ENCODE measurements at regions not wholly inside any gene's neighbourhood (a gene's known extent, or its start where the extent isn't known, plus 50 kb on each side); places are given as distances from the start of the nearest gene placed in this dataset.

DNA sequence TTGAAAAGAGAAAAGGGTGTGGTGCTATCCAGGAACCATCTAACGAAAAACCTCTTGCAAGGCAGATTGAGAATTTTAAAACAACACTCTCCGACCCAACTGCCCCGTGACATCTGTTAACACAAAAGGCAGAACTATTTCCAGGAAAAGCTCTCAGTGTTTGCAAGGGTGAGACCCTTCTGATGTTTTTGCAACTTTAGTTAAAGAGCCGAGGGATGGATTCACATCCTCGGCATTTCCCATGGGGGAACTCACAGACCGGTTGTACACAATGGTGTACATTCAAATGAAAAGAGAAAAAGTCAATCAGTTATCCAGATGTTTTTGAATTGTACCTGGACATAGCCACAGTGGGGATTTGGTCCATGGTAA is 120.0 kb downstream of the NGF start:
- no peak overlapping the region for H3K9ac ChIP-seq (ENCODE audit: low read length)
- peaks cover 4% of the 10 kb centered on the region for H3K4me1 ChIP-seq (ENCODE audit: control insufficient read depth, low read depth, low read length)
- H3K4me3 ChIP-seq (ENCODE audit: low read length) = no peak overlapping the region
- no peaks in the 10 kb centered on the region for H3K9me3 ChIP-seq (ENCODE audit: control insufficient read depth, low read depth, low read length)
- no peaks in the 10 kb centered on the region for H3K36me3 ChIP-seq (ENCODE audit: control insufficient read depth, low read depth, low read length)
- no peaks in the 10 kb centered on the region for H3K27me3 ChIP-seq (ENCODE audit: control insufficient read depth, insufficient read depth, low read length)
- no peak overlapping the region for H3K27ac ChIP-seq (ENCODE audit: low read length)

- H3K27ac ChIP-seq (ENCODE audit: low read length) = no peak overlapping the region
- H3K36me3 ChIP-seq (ENCODE audit: control insufficient read depth, low read depth, low read length) = no peaks in the 10 kb centered on the region
- H3K4me1 ChIP-seq (ENCODE audit: control insufficient read depth, low read depth, low read length) = peaks cover 4% of the 10 kb centered on the region
- no peaks in the 10 kb centered on the region for H3K27me3 ChIP-seq (ENCODE audit: control insufficient read depth, insufficient read depth, low read length)
- H3K9ac ChIP-seq (ENCODE audit: low read length) = no peak overlapping the region
- H3K9me3 ChIP-seq (ENCODE audit: control insufficient read depth, low read depth, low read length) = no peaks in the 10 kb centered on the region
- H3K4me3 ChIP-seq (ENCODE audit: low read length) = no peak overlapping the region
Observed at GRCh38 chr1:115217150-115218033, 120.7 kb downstream of the NGF start.

DNA sequence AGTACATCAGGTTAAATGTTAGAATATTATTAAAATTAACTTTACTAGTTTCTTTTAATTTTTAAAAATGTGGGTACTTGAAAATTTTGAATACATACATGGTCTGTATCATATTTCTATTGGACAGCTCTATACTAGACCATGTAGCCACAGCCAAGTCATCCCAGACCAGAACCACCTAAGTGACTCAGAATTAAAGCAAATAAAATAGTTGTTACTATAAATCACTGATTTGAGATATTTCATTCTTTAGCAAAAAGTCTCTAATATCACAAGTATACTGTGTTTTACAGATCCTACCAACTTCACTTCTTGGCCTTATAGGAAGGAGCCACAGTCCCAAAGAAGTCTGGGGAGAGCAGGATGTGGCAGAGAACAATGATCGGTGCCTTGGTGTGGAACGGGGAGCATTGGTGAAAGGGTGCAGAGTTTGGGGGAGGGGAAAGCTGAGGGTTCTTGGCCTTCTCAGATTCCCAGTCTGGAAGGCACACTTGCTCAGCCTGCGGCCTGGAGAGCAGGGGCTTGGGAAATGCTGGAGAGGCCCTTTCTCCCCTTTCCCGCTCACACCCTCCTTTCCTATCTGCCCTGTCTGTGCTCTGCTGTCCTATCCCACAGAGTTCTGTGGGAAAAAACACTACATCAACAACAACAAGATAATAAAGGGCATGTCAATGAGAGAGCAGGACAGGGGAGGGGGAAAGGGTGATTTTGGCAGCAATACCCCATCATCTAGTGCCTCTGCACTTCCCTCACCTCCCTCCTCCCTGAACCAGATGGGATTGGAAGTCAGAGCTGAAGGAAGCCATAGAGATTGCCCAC is 122.1 kb downstream of the NGF start:
- no peak overlapping the region for H3K4me3 ChIP-seq (ENCODE audit: low read length)
- H3K4me1 ChIP-seq (ENCODE audit: control insufficient read depth, low read depth, low read length) = peaks cover under 1% of the 10 kb centered on the region
- H3K27me3 ChIP-seq (ENCODE audit: control insufficient read depth, insufficient read depth, low read length) = no peaks in the 10 kb centered on the region
- H3K9me3 ChIP-seq (ENCODE audit: control insufficient read depth, low read depth, low read length) = no peaks in the 10 kb centered on the region
- no peaks in the 10 kb centered on the region for H3K36me3 ChIP-seq (ENCODE audit: control insufficient read depth, low read depth, low read length)
- H3K9ac ChIP-seq (ENCODE audit: low read length) = no peak overlapping the region
- no peak overlapping the region for H3K27ac ChIP-seq (ENCODE audit: low read length)

DNA sequence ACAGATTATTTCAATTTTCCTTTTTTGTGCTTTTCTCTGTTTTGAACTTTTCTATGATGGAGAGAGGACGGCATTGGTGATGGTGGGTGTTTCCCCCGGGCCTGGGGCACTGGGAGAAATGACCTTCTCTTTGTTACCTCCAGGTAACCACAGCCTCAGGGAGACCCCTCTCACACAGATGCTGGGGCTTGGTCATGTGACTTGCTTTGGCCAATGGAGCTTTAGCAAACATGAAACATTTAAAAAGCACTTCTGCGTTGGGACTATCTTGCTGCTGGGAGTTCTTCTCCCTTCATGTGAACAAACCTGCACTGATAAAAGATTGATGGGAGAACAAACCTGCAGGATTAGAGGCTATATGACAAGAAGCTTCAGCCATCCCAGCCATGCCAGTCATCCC is 122.9 kb downstream of the NGF start:
- no peaks in the 10 kb centered on the region for H3K4me1 ChIP-seq (ENCODE audit: control insufficient read depth, low read depth, low read length)
- H3K27ac ChIP-seq (ENCODE audit: low read length) = no peak overlapping the region
- no peaks in the 10 kb centered on the region for H3K36me3 ChIP-seq (ENCODE audit: control insufficient read depth, low read depth, low read length)
- no peaks in the 10 kb centered on the region for H3K9me3 ChIP-seq (ENCODE audit: control insufficient read depth, low read depth, low read length)
- no peak overlapping the region for H3K9ac ChIP-seq (ENCODE audit: low read length)
- H3K27me3 ChIP-seq (ENCODE audit: control insufficient read depth, insufficient read depth, low read length) = no peaks in the 10 kb centered on the region
- H3K4me3 ChIP-seq (ENCODE audit: low read length) = no peak overlapping the region

DNA sequence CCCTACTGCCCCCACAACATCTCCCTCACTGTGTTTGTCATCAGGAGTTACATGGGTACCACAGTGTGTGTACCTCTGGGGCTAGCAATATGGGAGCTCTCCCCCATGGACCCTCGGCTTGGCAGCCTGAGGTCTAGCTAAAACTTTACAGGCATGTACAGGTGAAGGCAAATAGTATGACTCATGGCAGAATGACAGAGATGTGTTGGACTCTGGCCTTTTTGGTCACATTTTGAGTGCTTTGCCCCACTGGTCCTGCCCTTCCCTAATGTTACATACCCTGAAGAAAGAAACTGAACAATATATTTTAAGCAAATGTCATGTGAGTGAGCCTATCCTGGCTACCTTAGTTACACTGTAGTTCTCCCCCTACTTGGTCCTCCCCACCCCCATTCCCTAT is 124.0 kb downstream of the NGF start:
- Histone ChIP-seq H3K9me3 (ENCODE audit: control insufficient read depth, low read depth, low read length) (no peaks in the 10 kb centered on the region), H3K9ac (ENCODE audit: low read length) (no peak overlapping the region), H3K27me3 (ENCODE audit: control insufficient read depth, insufficient read depth, low read length) (no peaks in the 10 kb centered on the region), H3K4me1 (ENCODE audit: control insufficient read depth, low read depth, low read length) (no peaks in the 10 kb centered on the region), H3K4me3 (ENCODE audit: low read length) (no peak overlapping the region), H3K27ac (ENCODE audit: low read length) (no peak overlapping the region), H3K36me3 (ENCODE audit: control insufficient read depth, low read depth, low read length) (no peaks in the 10 kb centered on the region)

- no peaks in the 10 kb centered on the region for H3K36me3 ChIP-seq (ENCODE audit: control insufficient read depth, low read depth, low read length)
- no peaks in the 10 kb centered on the region for H3K9me3 ChIP-seq (ENCODE audit: control insufficient read depth, low read depth, low read length)
- H3K4me3 ChIP-seq (ENCODE audit: low read length) = no peak overlapping the region
- H3K4me1 ChIP-seq (ENCODE audit: control insufficient read depth, low read depth, low read length) = no peaks in the 10 kb centered on the region
- no peak overlapping the region for H3K27ac ChIP-seq (ENCODE audit: low read length)
- H3K9ac ChIP-seq (ENCODE audit: low read length) = no peak overlapping the region
- H3K27me3 ChIP-seq (ENCODE audit: control insufficient read depth, insufficient read depth, low read length) = no peaks in the 10 kb centered on the region
Observed at GRCh38 chr1:115213130-115213529, 123.8 kb upstream of the TSPAN2 start.

- Histone ChIP-seq H3K27me3 (ENCODE audit: control insufficient read depth, insufficient read depth, low read length) (no peaks in the 10 kb centered on the region), H3K4me1 (ENCODE audit: control insufficient read depth, low read depth, low read length) (no peaks in the 10 kb centered on the region), H3K9ac (ENCODE audit: low read length) (no peak overlapping the region), H3K4me3 (ENCODE audit: low read length) (no peak overlapping the region), H3K27ac (ENCODE audit: low read length) (no peak overlapping the region), H3K9me3 (ENCODE audit: control insufficient read depth, low read depth, low read length) (no peaks in the 10 kb centered on the region), H3K36me3 (ENCODE audit: control insufficient read depth, low read depth, low read length) (no peaks in the 10 kb centered on the region)
Observed at GRCh38 chr1:115211071-115211745, 121.9 kb upstream of the TSPAN2 start.

GRCh38 chr1:115210302-115210711 is 121.0 kb upstream of the TSPAN2 start:
- H3K36me3 ChIP-seq (ENCODE audit: control insufficient read depth, low read depth, low read length) = no peaks in the 10 kb centered on the region
- no peak overlapping the region for H3K9ac ChIP-seq (ENCODE audit: low read length)
- no peak overlapping the region for H3K27ac ChIP-seq (ENCODE audit: low read length)
- H3K27me3 ChIP-seq (ENCODE audit: control insufficient read depth, insufficient read depth, low read length) = no peaks in the 10 kb centered on the region
- no peaks in the 10 kb centered on the region for H3K9me3 ChIP-seq (ENCODE audit: control insufficient read depth, low read depth, low read length)
- H3K4me1 ChIP-seq (ENCODE audit: control insufficient read depth, low read depth, low read length) = no peaks in the 10 kb centered on the region
- no peak overlapping the region for H3K4me3 ChIP-seq (ENCODE audit: low read length)

DNA sequence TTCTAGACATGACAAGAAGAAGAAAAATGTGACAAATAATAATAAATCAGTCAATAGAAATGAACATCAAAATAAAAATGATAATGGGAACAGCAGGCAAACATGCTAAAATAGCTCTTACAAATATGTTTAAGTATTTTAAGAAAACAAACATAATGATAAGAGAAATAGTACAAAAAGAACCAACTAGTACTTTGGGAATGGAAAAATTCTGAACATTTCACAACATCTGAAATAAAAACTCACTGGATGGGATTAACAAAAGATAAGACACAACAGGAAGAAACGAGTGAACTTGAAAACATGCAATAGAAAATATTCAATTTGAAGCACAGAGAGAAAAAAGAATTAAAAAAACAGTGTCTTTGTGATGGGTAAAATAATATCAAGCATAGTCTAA is 115.2 kb upstream of the TSPAN2 start:
- no peak overlapping the region for H3K27ac ChIP-seq (ENCODE audit: low read length)
- H3K9me3 ChIP-seq (ENCODE audit: control insufficient read depth, low read depth, low read length) = no peaks in the 10 kb centered on the region
- H3K36me3 ChIP-seq (ENCODE audit: control insufficient read depth, low read depth, low read length) = no peaks in the 10 kb centered on the region
- H3K27me3 ChIP-seq (ENCODE audit: control insufficient read depth, insufficient read depth, low read length) = no peaks in the 10 kb centered on the region
- no peak overlapping the region for H3K4me3 ChIP-seq (ENCODE audit: low read length)
- no peak overlapping the region for H3K9ac ChIP-seq (ENCODE audit: low read length)
- no peaks in the 10 kb centered on the region for H3K4me1 ChIP-seq (ENCODE audit: control insufficient read depth, low read depth, low read length)

- no peaks in the 10 kb centered on the region for H3K4me1 ChIP-seq (ENCODE audit: control insufficient read depth, low read depth, low read length)
- H3K36me3 ChIP-seq (ENCODE audit: control insufficient read depth, low read depth, low read length) = no peaks in the 10 kb centered on the region
- no peak overlapping the region for H3K9ac ChIP-seq (ENCODE audit: low read length)
- no peaks in the 10 kb centered on the region for H3K27me3 ChIP-seq (ENCODE audit: control insufficient read depth, insufficient read depth, low read length)
- no peak overlapping the region for H3K4me3 ChIP-seq (ENCODE audit: low read length)
- no peaks in the 10 kb centered on the region for H3K9me3 ChIP-seq (ENCODE audit: control insufficient read depth, low read depth, low read length)
- H3K27ac ChIP-seq (ENCODE audit: low read length) = no peak overlapping the region
Observed at GRCh38 chr1:115203287-115203686, 114.0 kb upstream of the TSPAN2 start.

DNA sequence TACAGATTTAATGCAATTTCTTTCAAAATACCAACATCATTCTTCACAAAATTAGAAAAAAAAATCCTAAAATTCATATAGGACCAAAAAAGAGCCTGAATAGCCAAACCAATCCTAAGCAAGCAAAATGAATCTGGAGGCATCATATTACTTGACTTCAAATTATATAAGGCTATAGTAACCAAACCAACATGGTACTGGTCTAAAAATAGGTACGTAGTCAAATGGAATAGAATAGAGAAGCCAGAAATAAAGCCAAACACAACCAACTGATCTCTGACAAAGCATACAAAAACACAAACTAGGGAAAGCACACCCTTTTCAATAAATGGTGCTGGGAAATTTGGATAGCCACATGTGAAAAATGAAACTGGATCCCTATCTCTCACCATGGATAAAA is 112.3 kb upstream of the TSPAN2 start:
- no peak overlapping the region for H3K4me3 ChIP-seq (ENCODE audit: low read length)
- H3K4me1 ChIP-seq (ENCODE audit: control insufficient read depth, low read depth, low read length) = no peaks in the 10 kb centered on the region
- H3K27ac ChIP-seq (ENCODE audit: low read length) = no peak overlapping the region
- no peaks in the 10 kb centered on the region for H3K36me3 ChIP-seq (ENCODE audit: control insufficient read depth, low read depth, low read length)
- H3K9me3 ChIP-seq (ENCODE audit: control insufficient read depth, low read depth, low read length) = no peaks in the 10 kb centered on the region
- no peak overlapping the region for H3K9ac ChIP-seq (ENCODE audit: low read length)
- H3K27me3 ChIP-seq (ENCODE audit: control insufficient read depth, insufficient read depth, low read length) = no peaks in the 10 kb centered on the region
